ENCODE measurements at regions not wholly inside any gene's neighbourhood (a gene's known extent, or its start where the extent isn't known, plus 50 kb on each side); places are given as distances from the start of the nearest gene placed in this dataset.

- no peak for TF ChIP-seq CTCF (IDR thresholded peaks at IDR 0.05)
- Histone ChIP-seq H3K27ac (no peak overlapping the region), H3K4me1 (ENCODE audit: control insufficient read depth in 1 of 2, insufficient read depth in 1 of 2, low read depth in 1 of 2, low read length in 1 of 2) (no peaks in the 10 kb centered on the region), H3K9me3 (no peaks in the 10 kb centered on the region), H3K27me3 (no peaks in the 10 kb centered on the region), H3K36me3 (no peaks in the 10 kb centered on the region), H3K4me3 (ENCODE audit: low read depth in 1 of 2, low read length in 1 of 2) (no peak overlapping the region)
Measured at GRCh38 chrX:78493180-78493579, 165.8 kb upstream of the CYSLTR1 start.

GRCh38 chrX:78476701-78477100 is 149.3 kb upstream of the CYSLTR1 start:
- no peaks in the 10 kb centered on the region for H3K9me3 ChIP-seq
- no peaks in the 10 kb centered on the region for H3K36me3 ChIP-seq
- no peak overlapping the region for H3K4me3 ChIP-seq (ENCODE audit: low read depth in 1 of 2, low read length in 1 of 2)
- H3K4me1 ChIP-seq (ENCODE audit: control insufficient read depth in 1 of 2, insufficient read depth in 1 of 2, low read depth in 1 of 2, low read length in 1 of 2), result no peaks in the 10 kb centered on the region
- TF ChIP-seq CTCF (IDR thresholded peaks at IDR 0.05), result no peak
- no peak overlapping the region for H3K27ac ChIP-seq
- H3K27me3 ChIP-seq, result no peaks in the 10 kb centered on the region

- Histone ChIP-seq H3K9me3 (no peaks in the 10 kb centered on the region), H3K27ac (no peak overlapping the region), H3K4me3 (ENCODE audit: low read depth in 1 of 2, low read length in 1 of 2) (no peak overlapping the region), H3K27me3 (no peaks in the 10 kb centered on the region), H3K4me1 (ENCODE audit: control insufficient read depth in 1 of 2, insufficient read depth in 1 of 2, low read depth in 1 of 2, low read length in 1 of 2) (no peaks in the 10 kb centered on the region), H3K36me3 (no peaks in the 10 kb centered on the region)
- no peak for TF ChIP-seq CTCF (IDR thresholded peaks at IDR 0.05)
Measured at GRCh38 chrX:78456909-78457308, 129.5 kb upstream of the CYSLTR1 start.

GRCh38 chrX:78455901-78456300 is 128.5 kb upstream of the CYSLTR1 start:
- H3K27ac ChIP-seq, result no peak overlapping the region
- H3K4me1 ChIP-seq (ENCODE audit: control insufficient read depth in 1 of 2, insufficient read depth in 1 of 2, low read depth in 1 of 2, low read length in 1 of 2), result no peaks in the 10 kb centered on the region
- H3K9me3 ChIP-seq, result no peaks in the 10 kb centered on the region
- no peak overlapping the region for H3K4me3 ChIP-seq (ENCODE audit: low read depth in 1 of 2, low read length in 1 of 2)
- TF ChIP-seq CTCF (IDR thresholded peaks at IDR 0.05), result no peak
- no peaks in the 10 kb centered on the region for H3K36me3 ChIP-seq
- H3K27me3 ChIP-seq, result no peaks in the 10 kb centered on the region

GRCh38 chrX:78452356-78452755 is 124.9 kb upstream of the CYSLTR1 start:
- Histone ChIP-seq H3K27ac (no peak overlapping the region), H3K27me3 (no peaks in the 10 kb centered on the region), H3K9me3 (no peaks in the 10 kb centered on the region), H3K4me1 (ENCODE audit: control insufficient read depth in 1 of 2, insufficient read depth in 1 of 2, low read depth in 1 of 2, low read length in 1 of 2) (no peaks in the 10 kb centered on the region), H3K4me3 (ENCODE audit: low read depth in 1 of 2, low read length in 1 of 2) (no peak overlapping the region), H3K36me3 (no peaks in the 10 kb centered on the region)
- no peak for TF ChIP-seq CTCF (IDR thresholded peaks at IDR 0.05)

- H3K4me1 ChIP-seq (ENCODE audit: control insufficient read depth in 1 of 2, insufficient read depth in 1 of 2, low read depth in 1 of 2, low read length in 1 of 2), result no peaks in the 10 kb centered on the region
- no peak for TF ChIP-seq CTCF (IDR thresholded peaks at IDR 0.05)
Measured at GRCh38 chrX:78437621-78438020, 110.2 kb upstream of the CYSLTR1 start.

More at GRCh38 chrX:78437621-78438020, 110.2 kb upstream of the CYSLTR1 start:
- no peaks in the 10 kb centered on the region for H3K9me3 ChIP-seq
- H3K27ac ChIP-seq, result no peak overlapping the region
- no peaks in the 10 kb centered on the region for H3K36me3 ChIP-seq
- H3K4me3 ChIP-seq (ENCODE audit: low read depth in 1 of 2, low read length in 1 of 2), result no peak overlapping the region
- H3K27me3 ChIP-seq, result no peaks in the 10 kb centered on the region
